CD14-positive monocyte (primary cell): ENCODE measurements at regions not wholly inside any gene's neighbourhood (a gene's known extent, or its start where the extent isn't known, plus 50 kb on each side); places are given as distances from the start of the nearest gene placed in this dataset.

Experiments
- DNase-seq, 3 donors: peaks; one replicate each; pipeline ENCODE4 v3.0.0-alpha.2; 2011 to 2022
- H2AFZ ChIP-seq: 2 replicates; pipeline ENCODE4 v1.6.0; 2012; ENCODE audit warnings: mild to moderate bottlenecking, low read depth, low read length, inconsistent platforms; ENCODE audit not compliant: insufficient read depth, poor library complexity, severe bottlenecking
- H3K27ac ChIP-seq, 2 donors: 1 replicate in 1 of 2; 2 replicates in 1 of 2; pipeline ENCODE4 v1.5.1; 2012 to 2013; ENCODE audit warnings: low read length in 2 of 2, control low read depth in 1 of 2, inconsistent platforms in 1 of 2, low read depth in 1 of 2, mild to moderate bottlenecking in 1 of 2
- H3K27me3 ChIP-seq, 2 donors: one replicate each; pipeline versions ENCODE4 v1.6.0 to v1.6.1; 2011 to 2013; ENCODE audit warnings: low read length in 2 of 2; ENCODE audit not compliant: control insufficient read depth in 2 of 2, insufficient read depth in 2 of 2
- H3K36me3 ChIP-seq, 2 donors: replicated peaks in 1 of 2; 1 replicate in 1 of 2; 2 replicates in 1 of 2; pipeline versions ENCODE4 v1.5.1 to v1.6.1; 2012 to 2013; ENCODE audit warnings: low read length in 2 of 2, control low read depth in 1 of 2, inconsistent platforms in 1 of 2, mild to moderate bottlenecking in 1 of 2; ENCODE audit not compliant: insufficient read depth in 2 of 2, control insufficient read depth in 1 of 2
- H3K4me1 ChIP-seq, 2 donors: 1 replicate in 1 of 2; 2 replicates in 1 of 2; pipeline versions ENCODE4 v1.5.1 to v1.6.1; 2012 to 2013; ENCODE audit warnings: low read length in 2 of 2, control low read depth in 1 of 2, inconsistent platforms in 1 of 2, mild to moderate bottlenecking in 1 of 2, moderate library complexity in 1 of 2; ENCODE audit not compliant: insufficient read depth in 2 of 2, control insufficient read depth in 1 of 2
- H3K4me2 ChIP-seq: replicated peaks from 2 replicates; pipeline ENCODE3; 2012; ENCODE audit warnings: low read length, moderate library complexity, mild to moderate bottlenecking; ENCODE audit not compliant: poor library complexity, severe bottlenecking; ENCODE audit errors: extremely low read depth
- H3K4me3 ChIP-seq, 3 experiments: fragments of 200-600 bp in 1 of 3; sonication (generic) in 1 of 3; replicated peaks in 1 of 3; 1 replicate in 2 of 3; 2 replicates in 1 of 3; pipeline ENCODE4 v1.5.1; 2011 to 2013; ENCODE audit warnings: low read length in 3 of 3, mild to moderate bottlenecking in 3 of 3, control low read depth in 2 of 3, low read depth in 2 of 3, inconsistent platforms in 1 of 3, moderate library complexity in 1 of 3
- H3K79me2 ChIP-seq: 2 replicates; pipeline ENCODE4 v1.6.0; 2012; ENCODE audit warnings: mild to moderate bottlenecking, control low read depth, inconsistent platforms, low read length, moderate library complexity; ENCODE audit not compliant: insufficient read depth
- H3K9ac ChIP-seq: 2 replicates; pipeline ENCODE4 v1.6.0; 2017; ENCODE audit warnings: low read length, mild to moderate bottlenecking; ENCODE audit not compliant: insufficient read depth, poor library complexity, severe bottlenecking
- H3K9me3 ChIP-seq, 2 donors: replicated peaks in 1 of 2; 1 replicate in 1 of 2; 2 replicates in 1 of 2; pipeline versions ENCODE4 v1.5.1 to v1.6.1; 2012 to 2013; ENCODE audit warnings: low read length in 2 of 2, control low read depth in 1 of 2; ENCODE audit not compliant: control insufficient read depth in 1 of 2, insufficient read depth in 1 of 2
- H4K20me1 ChIP-seq: 2 replicates; pipeline ENCODE4 v1.6.0; 2012; ENCODE audit warnings: mild to moderate bottlenecking, low read length, control low read depth, moderate library complexity; ENCODE audit not compliant: insufficient read depth
- H3K27ac Mint-ChIP-seq, 7 donors: one replicate each; pipeline ENCODE4 v1.8.0; 2020; ENCODE audit warnings: mild to moderate bottlenecking in 7 of 7, mixed read lengths in 7 of 7, moderate library complexity in 6 of 7, inconsistent platforms in 2 of 7
- H3K27me3 Mint-ChIP-seq, 3 donors: one replicate each; pipeline ENCODE4 v1.8.0; 2021 to 2022; ENCODE audit warnings: low read depth in 3 of 3, mild to moderate bottlenecking in 3 of 3, mixed read lengths in 3 of 3, moderate library complexity in 3 of 3, inconsistent platforms in 1 of 3
- H3K36me3 Mint-ChIP-seq, 2 donors: one replicate each; pipeline ENCODE4 v1.8.0; 2020; ENCODE audit warnings: mixed read lengths in 2 of 2, inconsistent platforms in 1 of 2, mild to moderate bottlenecking in 1 of 2
- H3K4me1 Mint-ChIP-seq: one replicate; pipeline ENCODE4 v1.8.0; 2020; ENCODE audit warnings: mild to moderate bottlenecking, mixed read lengths
- H3K4me3 Mint-ChIP-seq, 2 donors: one replicate each; pipeline ENCODE4 v1.8.0; 2020; ENCODE audit warnings: mild to moderate bottlenecking in 2 of 2, mixed read lengths in 2 of 2, moderate library complexity in 1 of 2
- H3K9me3 Mint-ChIP-seq, 7 donors: one replicate each; pipeline ENCODE4 v1.8.0; 2020 to 2022; ENCODE audit warnings: mixed read lengths in 7 of 7, mild to moderate bottlenecking in 6 of 7, moderate library complexity in 6 of 7, inconsistent platforms in 2 of 7
- CTCF ChIP-seq: fragments of 200-600 bp; IDR thresholded peaks from one replicate; pipeline ENCODE4 v1.8.0; 2022; ENCODE audit warnings: antibody characterized with exemption, mild to moderate bottlenecking
- WGBS: methylation state at CpG from one replicate; pipeline ENCODE4 v1.1.5; 2013; ENCODE audit warnings: missing lambda C conversion rate; ENCODE audit not compliant: insufficient coverage; 5-methylcytosine and 5-hydroxymethylcytosine counted together
- intact Hi-C, 2 donors: fragments of 100-400 bp; cut with micrococcal nuclease; formaldehyde crosslinking; loops; one replicate each; pipeline versions ENCODE4 v1.15.0 to v1.15.1; 2023

GRCh38 chr6:134532694-134533624 is 215.0 kb upstream of the SGK1 start:
- H3K79me2 ChIP-seq: no peaks in the 10 kb centered on the region
- H3K27ac ChIP-seq: no peak overlapping the region
- H3K4me2 ChIP-seq: no peak overlapping the region
- H3K9ac ChIP-seq: no peak overlapping the region
- H3K4me1 Mint-ChIP-seq: peaks cover 16% of the 10 kb centered on the region
- no peaks in the 10 kb centered on the region for H3K36me3 ChIP-seq
- H3K4me1 ChIP-seq: peaks cover 3 to 5% of the 10 kb centered on the region in 2 donors
- H3K27me3 Mint-ChIP-seq: peaks cover 0 to 6% (median 2%) of the 10 kb centered on the region in 3 donors
- no peaks in the 10 kb centered on the region for H3K27me3 ChIP-seq
- no peak overlapping the region for H3K4me3 Mint-ChIP-seq
- no peak overlapping the region for H3K4me3 ChIP-seq
- H3K27ac Mint-ChIP-seq: peak overlapping the region in 1 of 7 donors; percentile 3
- DNase-seq: no peak
- intact Hi-C loops: loop anchor here in 1 of 2 donors (5.0 kb wide), 1 partner anchor 99 kb away; no protein-coding TSS in a partner anchor
- no peak for TF ChIP-seq CTCF
- H4K20me1 ChIP-seq: no peaks in the 10 kb centered on the region
- no peak overlapping the region for H2AFZ ChIP-seq
- H3K9me3 ChIP-seq: no peaks in the 10 kb centered on the region
- H3K36me3 Mint-ChIP-seq: no peaks in the 10 kb centered on the region
- peaks cover 0 to 9% (median 3%) of the 10 kb centered on the region in 7 donors for H3K9me3 Mint-ChIP-seq
- WGBS: 79% methylated on average over 3 of the region's 8 CpGs

- Histone ChIP-seq H3K79me2 (no peaks in the 10 kb centered on the region), H3K4me3 (no peak overlapping the region), H3K9me3 (no peaks in the 10 kb centered on the region), H4K20me1 (no peaks in the 10 kb centered on the region), H3K9ac (no peak overlapping the region), H3K36me3 (no peaks in the 10 kb centered on the region), H3K27ac (no peak overlapping the region), H3K27me3 (no peaks in the 10 kb centered on the region), H2AFZ (no peak overlapping the region), H3K4me2 (no peak overlapping the region), H3K4me1 (peaks cover 3 to 5% of the 10 kb centered on the region in 2 donors)
- H3K4me1 Mint-ChIP-seq: peaks cover 16% of the 10 kb centered on the region
- peaks cover 0 to 1% of the 10 kb centered on the region in 2 donors for H3K36me3 Mint-ChIP-seq
- no peak for DNase-seq
- intact Hi-C loops: loop anchor here in 1 of 2 donors (5.0 kb wide), 1 partner anchor 101 kb away; no protein-coding TSS in a partner anchor
- no peak overlapping the region for H3K4me3 Mint-ChIP-seq
- TF ChIP-seq CTCF: no peak
- peak overlapping the region in 1 of 7 donors; percentile 17 for H3K27ac Mint-ChIP-seq
- H3K9me3 Mint-ChIP-seq: peaks cover 0 to 9% (median 2%) of the 10 kb centered on the region in 7 donors
- peaks cover 0 to 3% (median under 1%) of the 10 kb centered on the region in 3 donors for H3K27me3 Mint-ChIP-seq
These were observed 213.7 kb upstream of the SGK1 start for GRCh38 chr6:134531611-134532010.
